GM21526 (cell line): ENCODE measurements at regions not wholly inside any gene's neighbourhood (a gene's known extent, or its start where the extent isn't known, plus 50 kb on each side); places are given as distances from the start of the nearest gene placed in this dataset.
"Not testable (repeated sequence)": the region's sequence is repeated elsewhere in the genome, so short reads cannot be mapped to it uniquely, and the experiment has no call there.

Experiments
- ATAC-seq: cut with Tn5 transposase; IDR thresholded peaks from one replicate; pipeline ENCODE4 v1.9.1; 2021; ENCODE audit warnings: moderate library complexity; ENCODE audit not compliant: unreplicated experiment, low FRiP score

GRCh38 chr14:22492622-22493542, 96.1 kb downstream of the DAD1 start:
- no peak for ATAC-seq

GRCh38 chr14:22491683-22492621, 97.1 kb downstream of the DAD1 start:
- peak; percentile 31 for ATAC-seq

GRCh38 chr14:22491053-22491452, 98.0 kb downstream of the DAD1 start:
- ATAC-seq: not testable (repeated sequence)

- ATAC-seq: no peak
Observed at GRCh38 chr14:22489957-22490950, 98.8 kb downstream of the DAD1 start.

- ATAC-seq: no peak
Observed at GRCh38 chr14:22489244-22489545, 99.8 kb downstream of the DAD1 start.

GRCh38 chr14:22488522-22489243, 100.3 kb downstream of the DAD1 start:
- no peak for ATAC-seq

- ATAC-seq: no peak
Observed at GRCh38 chr14:22487941-22488340, 101.1 kb downstream of the DAD1 start.

GRCh38 chr14:22487401-22487800, 101.6 kb downstream of the DAD1 start:
- no peak for ATAC-seq

GRCh38 chr14:22486675-22487074, 102.3 kb downstream of the DAD1 start:
- ATAC-seq: no peak

- no peak for ATAC-seq
Observed at GRCh38 chr14:22485649-22486048, 103.4 kb downstream of the DAD1 start.

GRCh38 chr14:22485178-22485577, 103.8 kb downstream of the DAD1 start:
- ATAC-seq: no peak

- no peak for ATAC-seq
Observed at GRCh38 chr14:22484632-22485031, 104.4 kb downstream of the DAD1 start.

- ATAC-seq: no peak
Observed at GRCh38 chr14:22483863-22484593, 105.0 kb downstream of the DAD1 start.

GRCh38 chr14:22482782-22483553, 106.1 kb downstream of the DAD1 start:
- ATAC-seq: no peak

- ATAC-seq: no peak
Observed at GRCh38 chr14:22482085-22482694, 106.8 kb downstream of the DAD1 start.

GRCh38 chr14:22481546-22481945, 107.5 kb downstream of the DAD1 start:
- ATAC-seq: no peak

GRCh38 chr14:22479776-22480464, 109.1 kb downstream of the DAD1 start:
- ATAC-seq: no peak
